ENCODE measurements at regions not wholly inside any gene's neighbourhood (a gene's known extent, or its start where the extent isn't known, plus 50 kb on each side); places are given as distances from the start of the nearest gene placed in this dataset.
A peak's percentile ranks its signal among the peaks of the same experiment; 100 is the strongest.

DNA sequence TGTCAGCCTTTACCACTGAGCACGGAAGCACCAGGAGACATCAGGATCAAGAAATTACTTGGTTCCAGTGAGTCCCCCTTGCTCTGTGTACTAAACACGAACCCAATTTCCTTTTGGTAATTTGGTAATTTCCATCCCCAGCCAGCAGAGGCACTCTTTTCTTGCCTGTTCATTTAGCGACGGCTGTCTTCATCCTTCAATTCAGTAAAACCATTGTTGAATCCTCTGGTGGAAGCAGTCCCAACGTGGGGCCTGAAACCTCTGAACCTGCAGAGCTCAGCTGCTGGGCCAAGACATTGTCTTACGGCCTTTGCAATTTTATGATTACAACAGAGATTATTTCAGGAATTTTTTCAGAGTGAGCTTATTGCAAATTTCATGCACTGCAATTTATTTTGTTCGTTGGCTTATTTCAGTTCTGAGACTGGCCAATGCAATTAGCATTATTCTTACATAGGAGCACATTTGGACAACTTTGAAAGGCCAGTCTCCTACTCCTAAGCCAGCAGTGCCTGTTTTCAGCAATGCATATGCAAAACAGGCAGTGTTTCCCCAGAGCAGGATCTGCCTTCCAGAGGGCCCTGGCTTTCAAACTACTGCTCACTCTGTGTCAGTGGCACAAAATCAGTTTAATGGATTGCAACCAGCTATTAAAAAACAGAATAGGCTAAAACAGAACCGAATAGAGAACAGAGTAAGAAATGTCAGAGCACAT is 372.9 kb upstream of the TMEM132C start:
- Histone ChIP-seq H3K27ac (no peak overlapping the region), H3K4me3 (no peak overlapping the region)

- Histone ChIP-seq H3K27ac (no peak overlapping the region), H3K4me3 (no peak overlapping the region)
Observed at GRCh38 chr12:127896661-127897060, 370.3 kb upstream of the TMEM132C start.

- Histone ChIP-seq H3K4me3 (no peak overlapping the region), H3K27ac (no peak overlapping the region)
Observed at GRCh38 chr12:127898616-127899015, 368.4 kb upstream of the TMEM132C start.

- no peak overlapping the region for H3K4me3 ChIP-seq
- H3K27ac ChIP-seq = no peak overlapping the region
Observed at GRCh38 chr12:127899971-127900370, 367.0 kb upstream of the TMEM132C start.

GRCh38 chr12:127900386-127900785 is 366.6 kb upstream of the TMEM132C start:
- H3K27ac ChIP-seq = no peak overlapping the region
- no peak overlapping the region for H3K4me3 ChIP-seq

DNA sequence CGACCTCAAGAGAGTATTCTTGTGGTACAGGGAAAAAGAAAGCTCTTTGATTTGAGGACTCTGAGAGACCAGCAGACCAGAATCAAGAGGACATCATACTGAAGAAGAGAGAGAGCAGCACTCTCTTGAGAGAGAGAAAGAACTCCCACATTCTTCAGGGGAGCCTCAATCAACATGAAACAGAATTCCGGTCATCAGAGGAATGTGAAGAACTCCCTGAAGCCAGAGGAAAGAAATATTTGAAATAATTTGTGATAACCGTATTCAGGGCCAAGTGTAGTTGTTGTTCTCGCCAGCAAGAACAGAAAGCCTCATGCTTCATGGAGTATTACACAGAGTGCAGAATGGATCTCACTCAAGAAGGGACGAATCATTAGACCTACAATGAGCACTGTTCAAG is 363.8 kb upstream of the TMEM132C start:
- Histone ChIP-seq H3K4me3 (no peak overlapping the region), H3K27ac (no peak overlapping the region)

DNA sequence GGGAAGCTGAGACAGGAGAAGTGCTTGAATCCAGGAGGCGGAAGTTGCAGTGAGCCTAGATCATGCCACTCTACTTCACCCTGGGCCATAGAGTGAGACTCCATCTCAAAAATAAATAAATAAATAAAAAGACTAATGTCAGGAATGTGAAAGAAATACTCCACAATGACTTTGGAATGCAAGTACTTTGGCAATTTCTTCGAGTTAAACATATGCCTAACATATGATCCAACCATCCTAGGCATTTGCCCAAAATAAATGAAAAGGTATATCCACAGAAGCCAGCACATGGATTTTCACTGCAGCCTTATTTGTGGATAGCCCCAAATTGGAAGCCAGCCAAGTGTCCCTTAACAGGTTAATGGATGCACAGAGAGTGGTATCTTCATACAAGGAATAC is 357.9 kb upstream of the TMEM132C start:
- H3K27ac ChIP-seq = no peak overlapping the region
- no peak overlapping the region for H3K4me3 ChIP-seq

GRCh38 chr12:127911291-127911690 is 355.7 kb upstream of the TMEM132C start:
- H3K4me3 ChIP-seq = no peak overlapping the region

GRCh38 chr12:127912035-127912665 is 354.8 kb upstream of the TMEM132C start:
- Histone ChIP-seq H3K4me3 (no peak overlapping the region), H3K27ac (no peak overlapping the region)

More at GRCh38 chr12:127911291-127911690, 355.7 kb upstream of the TMEM132C start:
- no peak overlapping the region for H3K27ac ChIP-seq

GRCh38 chr12:127923501-127923900 is 343.5 kb upstream of the TMEM132C start:
- H3K27ac ChIP-seq = no peak overlapping the region

DNA sequence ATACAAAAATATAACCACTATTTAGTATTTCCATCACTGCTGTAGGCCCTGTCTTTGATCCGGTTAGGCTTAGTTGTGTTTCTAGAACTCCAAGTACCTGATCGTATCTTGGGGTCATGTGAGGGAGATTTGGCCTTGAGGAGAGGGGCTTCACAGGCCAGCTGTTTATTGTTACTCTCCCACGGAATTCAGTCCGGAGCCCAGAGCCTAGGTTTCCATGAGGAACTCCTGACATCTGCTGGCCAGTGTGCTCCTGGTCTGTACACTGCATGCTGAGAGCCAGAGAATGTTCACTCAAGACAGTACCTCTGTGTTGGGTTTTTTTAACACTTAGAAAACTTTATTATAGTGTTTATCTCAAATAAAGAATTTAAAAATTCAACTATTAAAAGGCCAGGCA is 341.0 kb upstream of the TMEM132C start:
- Histone ChIP-seq H3K27ac (no peak overlapping the region), H3K4me3 (no peak overlapping the region)

More at GRCh38 chr12:127923501-127923900, 343.5 kb upstream of the TMEM132C start:
- H3K4me3 ChIP-seq = no peak overlapping the region

GRCh38 chr12:127928178-127928577 is 338.8 kb upstream of the TMEM132C start:
- H3K27ac ChIP-seq = peak overlapping the region in 2 of 21 experiments; percentile 18 to 51
- no peak overlapping the region for H3K4me3 ChIP-seq

DNA sequence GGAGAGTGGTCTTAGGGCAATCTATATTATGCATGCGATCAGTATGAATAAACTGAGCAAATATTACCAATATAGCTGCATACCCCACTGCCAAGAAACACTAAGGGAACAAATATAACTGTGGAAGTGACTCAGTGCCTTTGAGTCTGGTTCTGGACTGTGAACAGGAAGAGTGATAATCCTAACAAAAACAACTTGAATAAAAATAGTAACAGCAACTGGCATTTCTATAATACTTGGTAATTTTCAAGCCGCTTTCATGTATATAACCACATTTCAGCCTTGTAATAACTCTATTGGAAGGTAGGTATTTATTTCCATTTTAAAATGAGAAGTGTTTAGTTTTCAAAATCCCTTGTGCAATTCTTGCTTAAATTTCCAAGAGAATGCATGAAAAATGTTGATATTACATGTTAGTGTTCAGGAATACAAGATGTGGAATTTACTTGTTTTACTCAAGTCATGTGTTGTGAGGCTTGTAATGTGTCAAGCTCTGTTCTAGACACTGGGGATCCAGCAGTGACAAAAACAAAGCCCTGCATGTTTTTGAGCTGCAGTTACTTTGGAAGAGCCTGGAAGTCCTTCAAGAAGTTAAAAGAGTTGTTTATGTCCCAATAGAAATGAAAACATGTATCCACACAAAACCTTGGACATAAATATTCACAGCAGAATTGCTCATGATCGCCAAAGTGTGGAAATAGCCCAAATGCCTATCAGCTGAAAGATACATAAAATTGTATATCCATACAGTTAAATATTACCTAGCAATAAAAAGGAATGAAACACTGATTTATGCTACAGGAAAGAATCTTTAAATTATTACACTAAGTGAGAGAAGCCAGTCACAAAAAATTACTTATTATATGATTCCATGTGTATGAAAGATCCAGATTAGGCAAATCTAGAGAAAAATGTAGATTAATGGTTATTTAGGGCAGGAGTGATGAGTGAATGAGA is 338.1 kb upstream of the TMEM132C start:
- H3K4me3 ChIP-seq = no peak overlapping the region
- peak overlapping the region in 4 of 21 experiments; percentile 29 to 67 (median 54) for H3K27ac ChIP-seq

- H3K27ac ChIP-seq = no peak overlapping the region
- H3K4me3 ChIP-seq = no peak overlapping the region
Observed at GRCh38 chr12:127930122-127930521, 336.8 kb upstream of the TMEM132C start.

DNA sequence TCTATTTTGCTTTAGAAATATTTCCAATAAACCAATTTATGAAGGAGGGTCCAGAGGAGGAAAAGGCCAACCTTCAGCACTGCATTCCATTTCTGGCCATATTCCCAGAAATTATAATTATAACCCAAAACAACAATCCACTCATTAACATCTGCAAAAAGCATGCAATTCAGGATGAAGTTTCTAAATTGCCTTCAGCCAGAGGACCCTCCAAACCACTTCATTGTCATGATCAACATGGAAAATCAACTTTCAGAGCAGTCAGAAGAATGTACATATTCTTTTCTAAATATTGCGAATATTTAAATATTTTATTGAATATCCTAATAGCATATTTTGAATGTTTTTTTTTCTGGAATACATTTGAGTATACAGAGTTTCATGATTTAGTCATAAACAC is 332.6 kb upstream of the TMEM132C start:
- Histone ChIP-seq H3K27ac (no peak overlapping the region), H3K4me3 (no peak overlapping the region)

- H3K4me3 ChIP-seq = no peak overlapping the region
Observed at GRCh38 chr12:127936463-127936862, 330.5 kb upstream of the TMEM132C start.

GRCh38 chr12:127941332-127941731 is 325.6 kb upstream of the TMEM132C start:
- Histone ChIP-seq H3K4me3 (no peak overlapping the region), H3K27ac (no peak overlapping the region)

More at GRCh38 chr12:127936463-127936862, 330.5 kb upstream of the TMEM132C start:
- no peak overlapping the region for H3K27ac ChIP-seq

- Histone ChIP-seq H3K4me3 (no peak overlapping the region), H3K27ac (no peak overlapping the region)
Observed at GRCh38 chr12:127942981-127943380, 324.0 kb upstream of the TMEM132C start.

GRCh38 chr12:127943481-127944210 is 323.3 kb upstream of the TMEM132C start:
- H3K4me3 ChIP-seq = no peak overlapping the region
- H3K27ac ChIP-seq = no peak overlapping the region

All from skin epidermis (tissue), 12 donors.